NT2/D1 (cell line): ENCODE measurements at regions not wholly inside any gene's neighbourhood (a gene's known extent, or its start where the extent isn't known, plus 50 kb on each side); places are given as distances from the start of the nearest gene placed in this dataset.

Experiments
- SUZ12 ChIP-seq: IDR thresholded peaks from 2 replicates; pipeline ENCODE4 v1.6.1; 2011; ENCODE audit not compliant: insufficient read length, insufficient read depth; ENCODE audit errors: extremely low read depth
- YY1 ChIP-seq: IDR thresholded peaks from 2 replicates; pipeline ENCODE4 v1.6.1; 2011; ENCODE audit not compliant: insufficient read length, insufficient read depth

DNA sequence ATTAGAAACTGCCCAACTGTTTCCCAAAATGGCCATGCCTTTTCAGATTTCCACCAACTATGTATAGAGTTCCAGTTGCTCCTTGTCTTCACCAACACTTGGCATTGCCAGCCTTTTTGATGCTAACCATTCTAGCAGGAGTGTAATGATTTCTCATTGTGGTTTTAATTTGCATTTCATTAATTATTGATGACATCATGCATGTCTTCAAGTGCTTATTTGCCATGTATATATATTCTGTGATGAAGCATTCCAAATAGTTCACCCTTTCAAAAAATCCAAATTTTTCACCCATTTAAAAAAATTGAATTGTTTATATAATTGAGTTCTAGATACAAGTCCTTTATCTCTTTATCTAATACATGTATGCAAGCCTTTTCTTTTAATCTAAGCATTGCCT, 245.9 kb upstream of the TNRC6C start:
- TF ChIP-seq YY1 (no peak), SUZ12 (no peak)
